ENCODE measurements at regions not wholly inside any gene's neighbourhood (a gene's known extent, or its start where the extent isn't known, plus 50 kb on each side); places are given as distances from the start of the nearest gene placed in this dataset.

- Mint-ChIP-seq H3K36me3 (ENCODE audit: unreplicated experiment) (no peaks in the 10 kb centered on the region), H3K27ac (ENCODE audit: unreplicated experiment) (no peak overlapping the region), H3K27me3 (ENCODE audit: unreplicated experiment) (no peaks in the 10 kb centered on the region), H3K9me3 (ENCODE audit: unreplicated experiment) (peaks cover 1% of the 10 kb centered on the region), H3K4me1 (ENCODE audit: low read depth, unreplicated experiment) (no peaks in the 10 kb centered on the region), H3K4me3 (ENCODE audit: unreplicated experiment) (no peak overlapping the region)
- no peak for TF ChIP-seq CTCF (IDR thresholded peaks at IDR 0.05; ENCODE audit: partially characterized antibody, unreplicated experiment)
- DNase-seq: no peak
Measured at GRCh38 chr3:102979191-102979590, 544.4 kb downstream of the ZPLD1 start.

GRCh38 chr3:102979682-102980354 lies 545.0 kb downstream of the ZPLD1 start:
- Mint-ChIP-seq H3K4me3 (ENCODE audit: unreplicated experiment) (no peak overlapping the region), H3K36me3 (ENCODE audit: unreplicated experiment) (no peaks in the 10 kb centered on the region), H3K27ac (ENCODE audit: unreplicated experiment) (no peak overlapping the region), H3K27me3 (ENCODE audit: unreplicated experiment) (no peaks in the 10 kb centered on the region), H3K9me3 (ENCODE audit: unreplicated experiment) (peaks cover 1% of the 10 kb centered on the region), H3K4me1 (ENCODE audit: low read depth, unreplicated experiment) (no peaks in the 10 kb centered on the region)
- no peak for DNase-seq
- TF ChIP-seq CTCF (IDR thresholded peaks at IDR 0.05; ENCODE audit: partially characterized antibody, unreplicated experiment): no peak

- TF ChIP-seq CTCF (IDR thresholded peaks at IDR 0.05; ENCODE audit: partially characterized antibody, unreplicated experiment): no peak
- Mint-ChIP-seq H3K9me3 (ENCODE audit: unreplicated experiment) (peaks cover 1% of the 10 kb centered on the region), H3K4me3 (ENCODE audit: unreplicated experiment) (no peak overlapping the region), H3K27ac (ENCODE audit: unreplicated experiment) (no peak overlapping the region), H3K36me3 (ENCODE audit: unreplicated experiment) (no peaks in the 10 kb centered on the region), H3K27me3 (ENCODE audit: unreplicated experiment) (no peaks in the 10 kb centered on the region), H3K4me1 (ENCODE audit: low read depth, unreplicated experiment) (no peaks in the 10 kb centered on the region)
- no peak for DNase-seq
Measured at GRCh38 chr3:102980355-102980696, 545.5 kb downstream of the ZPLD1 start.

- Mint-ChIP-seq H3K9me3 (ENCODE audit: unreplicated experiment) (peaks cover 1% of the 10 kb centered on the region), H3K4me3 (ENCODE audit: unreplicated experiment) (no peak overlapping the region), H3K36me3 (ENCODE audit: unreplicated experiment) (peaks cover 4% of the 10 kb centered on the region), H3K27me3 (ENCODE audit: unreplicated experiment) (peaks cover 2% of the 10 kb centered on the region), H3K4me1 (ENCODE audit: low read depth, unreplicated experiment) (no peaks in the 10 kb centered on the region), H3K27ac (ENCODE audit: unreplicated experiment) (no peak overlapping the region)
- DNase-seq: no peak
- no peak for TF ChIP-seq CTCF (IDR thresholded peaks at IDR 0.05; ENCODE audit: partially characterized antibody, unreplicated experiment)
Measured at GRCh38 chr3:103002425-103003176, 567.8 kb downstream of the ZPLD1 start.

- Mint-ChIP-seq H3K4me1 (ENCODE audit: low read depth, unreplicated experiment) (no peaks in the 10 kb centered on the region), H3K36me3 (ENCODE audit: unreplicated experiment) (peaks cover 4% of the 10 kb centered on the region), H3K4me3 (ENCODE audit: unreplicated experiment) (no peak overlapping the region), H3K27ac (ENCODE audit: unreplicated experiment) (no peak overlapping the region), H3K9me3 (ENCODE audit: unreplicated experiment) (peaks cover 1% of the 10 kb centered on the region), H3K27me3 (ENCODE audit: unreplicated experiment) (peaks cover 2% of the 10 kb centered on the region)
- DNase-seq: no peak
- TF ChIP-seq CTCF (IDR thresholded peaks at IDR 0.05; ENCODE audit: partially characterized antibody, unreplicated experiment): no peak
Measured at GRCh38 chr3:103006526-103007183, 571.8 kb downstream of the ZPLD1 start.
